ENCODE measurements at regions not wholly inside any gene's neighbourhood (a gene's known extent, or its start where the extent isn't known, plus 50 kb on each side); places are given as distances from the start of the nearest gene placed in this dataset.

DNA sequence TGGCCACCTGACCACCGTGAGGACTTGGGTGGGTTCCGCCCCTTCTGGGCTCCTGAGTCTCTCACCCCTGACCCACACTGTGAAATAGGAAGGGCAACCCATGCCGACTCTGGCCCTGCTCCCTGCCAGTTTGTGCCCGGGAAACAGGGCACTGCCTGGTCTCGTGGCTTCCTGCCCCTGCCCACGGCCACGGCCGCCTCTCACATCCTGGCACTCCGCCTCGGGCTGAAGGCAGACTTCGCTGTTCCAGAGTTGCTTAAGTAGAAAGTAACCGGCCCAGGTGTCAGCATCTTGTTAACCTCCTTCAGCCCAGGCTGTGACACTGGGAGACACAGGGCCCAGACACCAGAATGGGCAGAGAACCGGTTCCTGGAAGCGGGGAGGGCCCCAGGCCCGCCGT lies 68.7 kb upstream of the RNU6ATAC start:
- H3K4me3 Mint-ChIP-seq: no peak overlapping the region
- no peaks in the 10 kb centered on the region for H3K36me3 Mint-ChIP-seq
- DNase-seq: no peak
- no peaks in the 10 kb centered on the region for H3K9me3 Mint-ChIP-seq
- no peaks in the 10 kb centered on the region for H3K4me1 Mint-ChIP-seq
- peaks cover 0 to 3% (median 0%) of the 10 kb centered on the region in 3 donors for H3K27me3 Mint-ChIP-seq (ENCODE audit: low read depth in 3 of 3)
- H3K27ac Mint-ChIP-seq: no peak overlapping the region

GRCh38 chr9:134234001-134234660 lies 69.8 kb upstream of the RNU6ATAC start:
- H3K36me3 Mint-ChIP-seq: no peaks in the 10 kb centered on the region
- H3K4me1 Mint-ChIP-seq: no peaks in the 10 kb centered on the region
- H3K4me3 Mint-ChIP-seq: no peak overlapping the region
- H3K27ac Mint-ChIP-seq: no peak overlapping the region
- DNase-seq: no peak
- no peaks in the 10 kb centered on the region for H3K9me3 Mint-ChIP-seq
- peaks cover 0 to 1% (median 0%) of the 10 kb centered on the region in 3 donors for H3K27me3 Mint-ChIP-seq (ENCODE audit: low read depth in 3 of 3)

- Mint-ChIP-seq H3K9me3 (no peaks in the 10 kb centered on the region), H3K36me3 (no peaks in the 10 kb centered on the region), H3K27ac (no peak overlapping the region), H3K27me3 (ENCODE audit: low read depth in 3 of 3) (peaks cover 0 to 1% (median 0%) of the 10 kb centered on the region in 3 donors), H3K4me1 (no peaks in the 10 kb centered on the region), H3K4me3 (no peak overlapping the region)
- no peak for DNase-seq
These were observed 70.5 kb upstream of the RNU6ATAC start for GRCh38 chr9:134234687-134235359.

DNA sequence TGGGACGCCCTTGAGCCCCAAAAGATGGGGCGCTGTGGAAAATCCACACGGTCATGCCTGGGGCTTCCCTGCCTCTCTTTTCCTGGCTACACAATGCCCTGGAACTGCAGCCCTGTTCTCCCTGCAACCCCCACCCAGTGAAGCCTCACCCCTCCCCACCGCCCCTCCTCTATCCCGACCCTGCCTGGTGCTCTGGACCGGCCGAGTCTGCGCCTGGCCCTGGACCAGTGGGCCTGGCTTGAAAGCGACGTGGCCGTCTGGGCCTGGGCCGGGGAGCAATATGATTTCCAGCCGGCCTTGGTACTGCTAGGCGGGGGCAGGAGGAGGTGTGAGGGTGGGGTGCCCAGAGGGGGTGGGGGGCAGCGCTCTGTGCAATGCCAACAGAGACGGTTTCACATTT lies 71.0 kb upstream of the RNU6ATAC start:
- DNase-seq: no peak
- Mint-ChIP-seq H3K4me1 (no peaks in the 10 kb centered on the region), H3K27me3 (ENCODE audit: low read depth in 3 of 3) (peaks cover 0 to 1% (median 0%) of the 10 kb centered on the region in 3 donors), H3K36me3 (no peaks in the 10 kb centered on the region), H3K9me3 (no peaks in the 10 kb centered on the region), H3K27ac (no peak overlapping the region), H3K4me3 (no peak overlapping the region)

- no peak for DNase-seq
- H3K36me3 Mint-ChIP-seq: no peaks in the 10 kb centered on the region
- H3K4me1 Mint-ChIP-seq: no peaks in the 10 kb centered on the region
- H3K27me3 Mint-ChIP-seq (ENCODE audit: low read depth in 3 of 3): peaks cover 0 to 1% (median 0%) of the 10 kb centered on the region in 3 donors
- H3K9me3 Mint-ChIP-seq: no peaks in the 10 kb centered on the region
- no peak overlapping the region for H3K27ac Mint-ChIP-seq
- H3K4me3 Mint-ChIP-seq: no peak overlapping the region
These were observed 71.6 kb upstream of the RNU6ATAC start for GRCh38 chr9:134236001-134236421.

DNA sequence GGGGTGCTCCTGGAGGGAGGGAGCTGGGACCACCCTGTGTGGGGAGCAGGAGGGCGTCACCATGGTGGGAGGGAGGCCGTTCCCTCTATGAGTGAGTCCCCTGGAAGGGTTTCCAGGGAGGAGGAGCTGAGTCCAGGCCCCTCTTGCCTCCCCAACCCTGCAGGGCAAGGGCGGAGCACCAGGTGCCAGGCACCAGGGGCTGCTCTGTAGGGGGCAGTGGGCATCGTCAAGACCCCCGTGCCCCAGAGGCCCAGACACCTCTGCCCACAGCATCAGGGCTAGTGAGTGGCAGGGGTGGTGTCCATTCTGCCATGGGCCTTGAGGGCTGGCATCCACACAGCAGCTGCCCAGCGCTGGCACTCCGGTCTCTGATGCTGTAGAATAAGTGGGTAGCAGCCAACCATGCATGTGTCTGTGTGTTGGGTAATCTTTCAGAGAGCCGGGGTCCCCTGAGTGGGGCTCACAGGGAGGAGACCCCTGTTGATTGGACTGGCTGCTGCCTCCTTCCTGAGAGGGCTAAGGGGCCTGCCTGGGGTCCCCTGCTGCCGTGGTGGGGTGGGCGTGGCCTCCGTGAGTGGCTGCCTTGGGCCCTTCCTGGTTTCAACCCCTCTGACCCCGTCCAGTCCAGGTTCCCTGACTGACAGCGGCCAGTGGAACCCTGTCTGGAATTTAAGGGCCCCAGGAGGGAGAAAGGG lies 72.7 kb upstream of the RNU6ATAC start:
- Mint-ChIP-seq H3K4me1 (no peaks in the 10 kb centered on the region), H3K27me3 (ENCODE audit: low read depth in 3 of 3) (peaks cover 0 to 4% (median 3%) of the 10 kb centered on the region in 3 donors), H3K4me3 (no peak overlapping the region), H3K36me3 (no peaks in the 10 kb centered on the region), H3K27ac (no peak overlapping the region), H3K9me3 (no peaks in the 10 kb centered on the region)
- DNase-seq: no peak

DNA sequence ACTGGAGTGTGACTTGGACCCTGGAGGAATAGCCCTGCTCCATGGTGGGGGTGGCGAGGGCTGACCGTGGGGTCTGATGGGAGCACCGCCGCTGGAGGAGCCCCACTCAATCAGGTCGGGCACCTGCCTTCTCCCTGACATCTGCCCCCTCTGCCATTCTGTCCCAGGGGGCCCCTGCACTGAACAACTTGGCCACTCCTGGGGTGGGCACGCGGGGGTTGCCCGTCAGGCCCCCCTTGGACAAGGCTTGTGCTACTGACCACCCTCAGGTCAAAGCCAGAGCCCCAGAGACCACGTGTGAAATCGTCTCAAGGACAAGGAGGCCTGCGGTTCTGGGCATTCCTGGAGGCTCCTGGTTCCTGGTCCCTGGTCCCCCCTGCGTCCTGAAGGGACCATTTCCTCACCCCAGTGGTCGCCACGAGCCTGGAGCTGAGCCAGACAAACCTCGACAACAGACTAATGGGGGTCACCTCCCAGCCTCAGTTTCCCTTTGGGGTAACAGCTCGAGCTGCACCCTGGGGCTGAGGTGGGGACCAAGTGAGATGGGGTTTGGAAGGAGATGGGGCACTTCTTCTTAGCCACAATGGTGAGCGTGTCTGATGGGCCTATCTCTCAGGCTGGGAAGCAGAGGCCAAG lies 73.4 kb upstream of the RNU6ATAC start:
- no peaks in the 10 kb centered on the region for H3K36me3 Mint-ChIP-seq
- no peak overlapping the region for H3K27ac Mint-ChIP-seq
- peaks cover 2 to 4% (median 3%) of the 10 kb centered on the region in 3 donors for H3K27me3 Mint-ChIP-seq (ENCODE audit: low read depth in 3 of 3)
- no peak for DNase-seq
- H3K4me1 Mint-ChIP-seq: no peaks in the 10 kb centered on the region
- H3K4me3 Mint-ChIP-seq: no peak overlapping the region
- H3K9me3 Mint-ChIP-seq: no peaks in the 10 kb centered on the region

DNA sequence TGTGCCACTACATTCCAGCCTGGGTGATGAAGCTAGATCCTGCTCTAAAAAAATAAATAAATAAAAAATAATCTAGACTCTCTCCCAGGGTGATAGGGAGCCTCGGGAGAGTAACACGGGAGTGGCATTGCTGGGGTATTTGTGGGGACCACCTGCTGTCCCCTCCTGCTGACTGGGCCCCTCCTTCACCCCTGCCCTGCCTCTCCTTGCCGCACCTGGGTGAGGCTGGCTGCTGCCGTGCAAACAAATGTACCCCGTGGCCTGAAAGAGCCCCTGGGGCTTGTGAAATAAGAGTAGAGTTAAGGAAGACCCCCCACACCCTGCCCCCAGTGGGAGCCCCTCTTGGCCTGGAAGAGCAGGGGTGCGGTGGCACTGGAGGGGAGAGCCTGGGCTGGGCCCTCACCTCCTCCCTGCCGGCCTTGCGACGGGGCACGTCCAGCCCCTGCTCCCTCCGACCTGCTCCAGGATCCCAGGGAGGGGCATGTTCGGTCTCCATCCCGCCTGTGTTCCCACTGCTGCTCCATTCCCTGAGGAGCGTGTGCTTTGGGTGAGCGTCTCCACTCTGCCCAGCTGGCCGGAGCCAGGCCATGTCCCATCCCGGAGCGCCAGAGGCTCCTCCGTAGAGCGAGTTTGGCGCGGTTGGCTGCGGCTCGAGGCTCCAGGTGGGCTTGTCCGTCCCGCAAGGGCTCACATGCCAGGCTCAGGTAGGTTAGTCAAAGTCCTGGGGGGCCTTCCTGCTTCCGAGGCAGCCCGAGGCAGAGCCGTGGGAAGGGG lies 75.0 kb upstream of the RNU6ATAC start:
- Mint-ChIP-seq H3K27me3 (ENCODE audit: low read depth in 3 of 3) (peaks cover 2 to 4% (median 2%) of the 10 kb centered on the region in 3 donors), H3K4me3 (no peak overlapping the region), H3K27ac (no peak overlapping the region), H3K4me1 (peaks cover 0 to 4% of the 10 kb centered on the region in 2 donors), H3K36me3 (no peaks in the 10 kb centered on the region), H3K9me3 (no peaks in the 10 kb centered on the region)
- DNase-seq: no peak

GRCh38 chr9:134239939-134240338 lies 75.6 kb upstream of the RNU6ATAC start:
- Mint-ChIP-seq H3K27me3 (ENCODE audit: low read depth in 3 of 3) (peaks cover 2 to 4% (median 3%) of the 10 kb centered on the region in 3 donors), H3K4me3 (no peak overlapping the region), H3K9me3 (peaks cover 0 to 2% (median 0%) of the 10 kb centered on the region in 6 donors), H3K36me3 (no peaks in the 10 kb centered on the region), H3K4me1 (peaks cover 0 to 4% of the 10 kb centered on the region in 2 donors), H3K27ac (no peak overlapping the region)
- no peak for DNase-seq

DNA sequence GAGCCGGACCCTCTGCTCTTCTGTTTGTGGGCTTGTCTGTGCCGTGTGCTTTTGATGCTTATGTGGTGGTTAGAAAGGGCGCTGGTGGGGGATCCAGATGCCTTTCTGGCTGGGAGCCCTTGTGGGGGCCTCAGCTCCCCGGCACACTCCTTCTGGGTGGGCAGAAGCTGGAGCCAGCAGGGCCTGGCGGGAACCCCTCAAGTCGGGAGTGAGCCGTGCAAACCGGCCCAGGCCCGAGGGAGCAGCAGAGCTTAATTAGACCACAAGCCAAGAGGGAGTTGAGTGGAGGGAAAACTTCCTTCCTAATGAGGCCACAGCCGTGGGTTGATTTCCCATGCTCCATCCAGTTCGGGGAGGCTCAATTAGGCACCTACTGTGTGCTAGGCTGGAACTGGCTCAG lies 76.0 kb upstream of the RNU6ATAC start:
- no peak for DNase-seq
- no peak overlapping the region for H3K4me3 Mint-ChIP-seq
- no peaks in the 10 kb centered on the region for H3K36me3 Mint-ChIP-seq
- H3K27ac Mint-ChIP-seq: no peak overlapping the region
- peaks cover 2 to 4% (median 3%) of the 10 kb centered on the region in 3 donors for H3K27me3 Mint-ChIP-seq (ENCODE audit: low read depth in 3 of 3)
- peaks cover 0 to 2% (median 0%) of the 10 kb centered on the region in 6 donors for H3K9me3 Mint-ChIP-seq
- H3K4me1 Mint-ChIP-seq: peaks cover 0 to 4% of the 10 kb centered on the region in 2 donors

DNA sequence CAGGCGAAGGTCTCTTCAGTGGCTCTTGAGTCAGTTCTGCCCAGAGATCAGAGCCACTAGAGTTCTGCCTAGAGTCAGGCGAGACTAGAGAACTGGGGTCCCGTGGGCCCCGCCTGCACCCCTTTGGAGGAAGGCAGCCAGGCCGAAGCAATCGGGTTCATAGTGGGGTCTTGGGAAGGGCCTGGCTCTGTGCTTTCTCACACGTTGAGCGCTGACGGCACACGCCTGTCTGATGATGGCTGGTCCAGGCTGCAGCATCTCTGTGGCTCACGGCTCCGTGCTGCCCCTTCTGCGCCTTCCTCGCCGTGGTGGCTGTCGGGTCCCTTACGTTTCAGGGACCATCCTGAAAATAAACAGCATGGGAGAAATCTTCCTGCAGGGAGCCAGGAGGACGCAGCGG lies 78.3 kb upstream of the RNU6ATAC start:
- no peak overlapping the region for H3K4me3 Mint-ChIP-seq
- H3K27me3 Mint-ChIP-seq (ENCODE audit: low read depth in 3 of 3): peaks cover 2 to 5% (median 4%) of the 10 kb centered on the region in 3 donors
- peaks cover 0 to 5% (median under 1%) of the 10 kb centered on the region in 6 donors for H3K9me3 Mint-ChIP-seq
- H3K27ac Mint-ChIP-seq: no peak overlapping the region
- no peaks in the 10 kb centered on the region for H3K36me3 Mint-ChIP-seq
- DNase-seq: no peak
- peaks cover 0 to 4% of the 10 kb centered on the region in 2 donors for H3K4me1 Mint-ChIP-seq

GRCh38 chr9:134243778-134244467 lies 79.6 kb upstream of the RNU6ATAC start:
- peak in 1 of 3 donors; percentile 17 for DNase-seq
- peaks cover 0 to 4% of the 10 kb centered on the region in 2 donors for H3K4me1 Mint-ChIP-seq
- H3K4me3 Mint-ChIP-seq: no peak overlapping the region
- H3K9me3 Mint-ChIP-seq: peaks cover 0 to 12% (median 2%) of the 10 kb centered on the region in 6 donors
- no peaks in the 10 kb centered on the region for H3K36me3 Mint-ChIP-seq
- peak overlapping the region in 1 of 6 donors; percentile 4 for H3K27ac Mint-ChIP-seq
- peaks cover 2 to 5% (median 4%) of the 10 kb centered on the region in 3 donors for H3K27me3 Mint-ChIP-seq (ENCODE audit: low read depth in 3 of 3)

GRCh38 chr9:134245179-134245578 lies 80.8 kb upstream of the RNU6ATAC start:
- H3K4me1 Mint-ChIP-seq: peaks cover 0 to 4% of the 10 kb centered on the region in 2 donors
- H3K27ac Mint-ChIP-seq: no peak overlapping the region
- peaks cover 0 to 12% (median 2%) of the 10 kb centered on the region in 6 donors for H3K9me3 Mint-ChIP-seq
- H3K4me3 Mint-ChIP-seq: no peak overlapping the region
- H3K27me3 Mint-ChIP-seq (ENCODE audit: low read depth in 3 of 3): peaks cover 2 to 5% (median 4%) of the 10 kb centered on the region in 3 donors
- H3K36me3 Mint-ChIP-seq: no peaks in the 10 kb centered on the region
- DNase-seq: no peak

Data from immature natural killer cell (primary cell).